OCI-LY3 (cell line): ENCODE measurements at regions not wholly inside any gene's neighbourhood (a gene's known extent, or its start where the extent isn't known, plus 50 kb on each side); places are given as distances from the start of the nearest gene placed in this dataset.

Experiments used
- CTCF ChIP-seq: fragments of 200-600, 300-600 bp; sonication (generic); IDR thresholded peaks from 2 replicates; pipeline ENCODE4 v1.5.1; 2014; ENCODE audit warnings: antibody characterized with exemption, low read length, low read depth
- EZH2phosphoT487 ChIP-seq: fragments of 200-600 bp; shearing (Covaris generic); IDR thresholded peaks from 2 replicates; pipeline ENCODE4 v1.6.1; 2018; ENCODE audit warnings: antibody characterized with exemption, mixed run types, low read depth

GRCh38 chr22:33144721-33145120, 86.5 kb upstream of the SYN3 start:
- TF ChIP-seq CTCF (no peak), EZH2phosphoT487 (no peak)
